ENCODE measurements at regions not wholly inside any gene's neighbourhood (a gene's known extent, or its start where the extent isn't known, plus 50 kb on each side); places are given as distances from the start of the nearest gene placed in this dataset.

GRCh38 chr20:4455301-4455701, 206.2 kb upstream of the ADRA1D start:
- ATAC-seq (no peak), DNase-seq (no peak)
- no peaks in the 10 kb centered on the region for H3K4me1 ChIP-seq
- H3K27ac ChIP-seq: no peak overlapping the region
- WGBS, 3 donors: 88 to 93% (median 88%) methylated on average over 1 of the region's 1 CpG
- TF ChIP-seq CTCF (IDR thresholded peaks at IDR 0.05): no peak
- peaks cover 5% of the 10 kb centered on the region for H3K9me3 ChIP-seq
- no peaks in the 10 kb centered on the region for H3K36me3 ChIP-seq (ENCODE audit: insufficient read depth in 1 of 2, low read depth in 1 of 2)
- intact Hi-C loops (cut with DNase I): no loop called here
- no peaks in the 10 kb centered on the region for H3K27me3 ChIP-seq (ENCODE audit: insufficient read depth in 3 of 3, low read length in 2 of 3)
- no peak overlapping the region for H3K4me3 ChIP-seq

GRCh38 chr20:4454111-4454510, 205.0 kb upstream of the ADRA1D start:
- H3K36me3 ChIP-seq (ENCODE audit: insufficient read depth in 1 of 2, low read depth in 1 of 2): no peaks in the 10 kb centered on the region
- ATAC-seq (no peak), DNase-seq (no peak)
- intact Hi-C loops (cut with DNase I): no loop called here
- no peak overlapping the region for H3K27ac ChIP-seq
- no peaks in the 10 kb centered on the region for H3K4me1 ChIP-seq
- WGBS, 3 donors: 77 to 81% (median 81%) methylated on average over 4 of the region's 4 CpGs
- peaks cover 2% of the 10 kb centered on the region for H3K9me3 ChIP-seq
- H3K4me3 ChIP-seq: no peak overlapping the region
- TF ChIP-seq CTCF (IDR thresholded peaks at IDR 0.05): no peak
- no peaks in the 10 kb centered on the region for H3K27me3 ChIP-seq (ENCODE audit: insufficient read depth in 3 of 3, low read length in 2 of 3)

- H3K4me3 ChIP-seq: no peak overlapping the region
- no peaks in the 10 kb centered on the region for H3K9me3 ChIP-seq
- ATAC-seq: no peak
- intact Hi-C loops (cut with DNase I): no loop called here
- no peaks in the 10 kb centered on the region for H3K4me1 ChIP-seq
- H3K27ac ChIP-seq: no peak overlapping the region
- no peak for TF ChIP-seq CTCF (IDR thresholded peaks at IDR 0.05)
- DNase-seq: no peak
- no peaks in the 10 kb centered on the region for H3K27me3 ChIP-seq (ENCODE audit: insufficient read depth in 3 of 3, low read length in 2 of 3)
- 74 to 79% (median 78%) methylated on average over 1 of the region's 1 CpG for WGBS, 3 donors
- H3K36me3 ChIP-seq (ENCODE audit: insufficient read depth in 1 of 2, low read depth in 1 of 2): no peaks in the 10 kb centered on the region
Measured at GRCh38 chr20:4453359-4453758, 204.3 kb upstream of the ADRA1D start.

GRCh38 chr20:4451487-4452081, 202.5 kb upstream of the ADRA1D start:
- ATAC-seq (no peak), DNase-seq (no peak)
- 60 to 78% (median 75%) methylated on average over 2 of the region's 2 CpGs for WGBS, 3 donors
- H3K9me3 ChIP-seq: no peaks in the 10 kb centered on the region
- no peak for TF ChIP-seq CTCF (IDR thresholded peaks at IDR 0.05)
- H3K27me3 ChIP-seq (ENCODE audit: insufficient read depth in 3 of 3, low read length in 2 of 3): no peaks in the 10 kb centered on the region
- no peak overlapping the region for H3K27ac ChIP-seq
- intact Hi-C loops (cut with DNase I): no loop called here
- no peak overlapping the region for H3K4me3 ChIP-seq
- no peaks in the 10 kb centered on the region for H3K36me3 ChIP-seq (ENCODE audit: insufficient read depth in 1 of 2, low read depth in 1 of 2)
- no peaks in the 10 kb centered on the region for H3K4me1 ChIP-seq
